Left lung (tissue), 4 donors: ENCODE measurements at regions not wholly inside any gene's neighbourhood (a gene's known extent, or its start where the extent isn't known, plus 50 kb on each side); places are given as distances from the start of the nearest gene placed in this dataset.
A peak's percentile ranks its signal among the peaks of the same experiment; 100 is the strongest.
"Not testable (repeated sequence)": the region's sequence is repeated elsewhere in the genome, so short reads cannot be mapped to it uniquely, and the experiment has no call there.

Experiments
- ATAC-seq: fragments of 200-7000 bp; cut with Tn5 transposase; one replicate; pipeline ENCODE4 v1.9.1; 2020; ENCODE audit warnings: moderate library complexity
- DNase-seq, 4 donors: peaks; one replicate each; pipeline ENCODE4 v3.0.0-alpha.2; 2013 to 2020
- H3K27ac ChIP-seq, 2 donors: fragments of 200-600 bp; sonication (generic) in 1 of 2; one replicate each; pipeline versions ENCODE4 v1.5.0 to v1.8.0; 2020 to 2021
- H3K27me3 ChIP-seq, 2 donors: fragments of 200-600 bp; sonication (generic) in 1 of 2; one replicate each; pipeline versions ENCODE4 v1.5.0 to v1.8.0; 2020 to 2021
- H3K36me3 ChIP-seq, 2 donors: fragments of 200-600 bp; sonication (generic) in 1 of 2; one replicate each; pipeline versions ENCODE4 v1.5.0 to v1.8.0; 2020 to 2021
- H3K4me1 ChIP-seq, 2 donors: fragments of 200-600 bp; one replicate each; pipeline ENCODE4 v1.8.0; 2021
- H3K4me3 ChIP-seq, 2 donors: fragments of 200-600 bp; sonication (generic) in 1 of 2; one replicate each; pipeline versions ENCODE4 v1.5.0 to v1.8.0; 2020 to 2021; ENCODE audit warnings: mild to moderate bottlenecking in 1 of 2
- H3K9me3 ChIP-seq, 2 donors: fragments of 200-600 bp; sonication (generic) in 1 of 2; one replicate each; pipeline versions ENCODE4 v1.5.0 to v1.8.0; 2020 to 2021
- CTCF ChIP-seq, 2 donors: fragments of 200-600 bp; sonication (generic) in 1 of 2; IDR thresholded peaks; one replicate each; pipeline versions ENCODE4 v1.5.0 to v1.8.0; 2021; ENCODE audit warnings: antibody characterized with exemption in 2 of 2
- intact Hi-C, 2 donors: fragments of 100-400 bp; cut with DNase I; formaldehyde crosslinking; loops; one replicate each; pipeline versions ENCODE4 v1.11.2 to v1.14.2; 2022
- donor health status: DM: no; HTN: yes; CAD: no.
- donor health status: DM: no; HTN: no; CAD: no.

GRCh38 chr9:97771641-97772040, 74.5 kb upstream of the XPA start:
- intact Hi-C loops, result no loop called here

DNA sequence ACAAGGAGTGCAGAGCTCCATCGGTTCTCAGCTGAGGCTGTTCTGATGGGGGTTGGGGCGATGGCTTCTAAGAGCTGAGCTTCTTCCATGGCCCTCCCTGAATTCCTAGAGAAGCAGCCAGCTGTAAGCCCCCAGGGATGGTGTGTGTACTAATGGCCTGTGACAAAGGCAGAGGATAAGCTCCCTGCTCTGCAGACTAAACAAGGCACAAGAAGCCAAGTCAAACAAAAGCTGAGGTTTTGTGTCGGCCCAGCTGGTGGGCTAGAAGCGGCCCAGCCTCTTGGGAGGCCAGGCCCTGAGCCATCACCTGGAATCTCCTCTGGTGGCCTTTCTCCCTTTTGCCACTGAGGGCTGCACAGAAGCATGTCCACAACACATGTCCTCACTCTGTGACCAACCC, 75.0 kb upstream of the XPA start:
- no peak for TF ChIP-seq CTCF (IDR thresholded peaks at IDR 0.05)
- no peaks in the 10 kb centered on the region for H3K4me1 ChIP-seq
- no peak overlapping the region for H3K4me3 ChIP-seq
- peaks cover 0 to 21% of the 10 kb centered on the region in 2 donors for H3K27me3 ChIP-seq
- no peaks in the 10 kb centered on the region for H3K36me3 ChIP-seq
- DNase-seq, result no peak
- no peaks in the 10 kb centered on the region for H3K9me3 ChIP-seq
- intact Hi-C loops, result no loop called here
- H3K27ac ChIP-seq, result no peak overlapping the region
- ATAC-seq, result no peak

More at GRCh38 chr9:97771641-97772040, 74.5 kb upstream of the XPA start:
- Histone ChIP-seq H3K9me3 (no peaks in the 10 kb centered on the region), H3K27ac (no peak overlapping the region), H3K4me1 (no peaks in the 10 kb centered on the region), H3K27me3 (peaks cover 0 to 21% of the 10 kb centered on the region in 2 donors), H3K36me3 (no peaks in the 10 kb centered on the region), H3K4me3 (no peak overlapping the region)
- no peak for ATAC-seq
- DNase-seq, result no peak
- TF ChIP-seq CTCF (IDR thresholded peaks at IDR 0.05), result no peak

GRCh38 chr9:97773091-97773490, 76.0 kb upstream of the XPA start:
- no peaks in the 10 kb centered on the region for H3K36me3 ChIP-seq
- no peak for TF ChIP-seq CTCF (IDR thresholded peaks at IDR 0.05)
- ATAC-seq (no peak), DNase-seq (no peak)
- H3K4me1 ChIP-seq, result no peaks in the 10 kb centered on the region
- H3K27me3 ChIP-seq, result peaks cover 0 to 21% of the 10 kb centered on the region in 2 donors
- H3K27ac ChIP-seq, result no peak overlapping the region
- peaks cover 0 to under 1% of the 10 kb centered on the region in 2 donors for H3K9me3 ChIP-seq
- intact Hi-C loops, result no loop called here
- no peak overlapping the region for H3K4me3 ChIP-seq

DNA sequence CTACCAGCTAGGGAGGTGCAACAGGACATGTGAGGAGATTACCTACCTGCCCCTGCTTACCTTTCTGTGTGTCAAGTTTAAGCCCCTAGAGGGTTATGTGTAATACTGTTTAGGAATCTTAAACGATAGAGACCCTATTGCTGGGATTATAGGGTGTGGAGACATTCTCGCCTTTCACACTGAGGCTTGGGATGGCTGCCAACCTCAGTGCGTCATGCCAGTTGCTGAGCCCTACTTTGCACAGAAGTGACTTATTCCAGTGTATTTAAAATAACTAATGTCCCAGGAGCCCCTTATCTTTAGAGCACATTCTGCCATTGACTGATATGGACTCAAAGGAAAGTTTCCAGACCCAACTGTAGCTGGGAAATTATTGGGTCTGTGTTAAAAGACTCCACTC, 76.6 kb upstream of the XPA start:
- no peaks in the 10 kb centered on the region for H3K4me1 ChIP-seq

DNA sequence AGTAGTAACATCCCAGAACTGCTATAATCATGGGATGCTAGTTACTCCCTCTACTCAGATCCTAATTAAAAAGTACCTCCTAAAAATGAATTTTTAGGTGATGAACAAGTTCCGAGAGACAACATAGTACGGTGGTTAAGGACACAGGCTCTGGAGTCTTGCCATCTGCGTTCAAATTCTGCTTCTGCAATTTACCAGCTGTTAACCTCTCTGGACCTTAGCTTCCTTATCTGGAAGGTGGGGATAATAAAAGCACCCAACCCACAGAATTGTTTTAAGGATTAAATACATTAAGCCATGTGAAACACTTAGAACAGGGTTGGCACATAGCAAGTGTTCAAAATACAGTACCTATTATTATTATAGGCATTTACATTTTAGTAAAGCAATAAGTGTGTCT, 77.5 kb upstream of the XPA start:
- Histone ChIP-seq H3K36me3 (no peaks in the 10 kb centered on the region), H3K4me1 (no peaks in the 10 kb centered on the region), H3K27ac (no peak overlapping the region), H3K27me3 (peaks cover 0 to 21% of the 10 kb centered on the region in 2 donors), H3K4me3 (no peak overlapping the region), H3K9me3 (peaks cover 4 to 15% of the 10 kb centered on the region in 2 donors)
- ATAC-seq (no peak), DNase-seq (no peak)
- TF ChIP-seq CTCF (IDR thresholded peaks at IDR 0.05), result no peak
- intact Hi-C loops, result no loop called here

More for the DNA sequence above, 76.6 kb upstream of the XPA start:
- ATAC-seq, result no peak
- peaks cover 4 to 7% of the 10 kb centered on the region in 2 donors for H3K9me3 ChIP-seq
- DNase-seq, result peak in 1 of 4 donors; percentile 6
- intact Hi-C loops, result no loop called here
- TF ChIP-seq CTCF (IDR thresholded peaks at IDR 0.05), result no peak
- no peaks in the 10 kb centered on the region for H3K36me3 ChIP-seq
- no peak overlapping the region for H3K4me3 ChIP-seq
- peaks cover 0 to 21% of the 10 kb centered on the region in 2 donors for H3K27me3 ChIP-seq
- no peak overlapping the region for H3K27ac ChIP-seq

DNA sequence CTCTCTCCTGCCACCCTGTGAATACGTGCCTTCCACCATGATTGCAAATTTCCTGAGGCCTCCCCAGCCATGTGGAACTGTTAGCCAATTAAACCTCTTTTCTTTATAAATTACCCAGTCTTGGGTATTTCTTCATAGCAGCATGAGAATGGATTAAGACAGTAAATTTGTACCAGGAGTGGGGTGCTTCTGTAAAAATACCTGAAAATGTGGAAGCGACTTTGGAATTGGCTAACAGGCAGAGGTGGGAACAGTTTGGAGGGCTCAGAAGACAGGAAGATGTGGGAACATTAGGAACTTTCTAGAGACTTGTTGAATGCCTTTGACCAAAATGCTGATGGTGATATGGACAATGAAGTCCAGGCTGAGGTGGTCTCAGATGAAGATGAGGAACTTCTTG, 74.3 kb upstream of the FOXE1 start:
- intact Hi-C loops, DNase-seq: not testable (repeated sequence)
- peaks cover 0 to 16% of the 10 kb centered on the region in 2 donors for H3K27me3 ChIP-seq

More for the DNA sequence above, 74.3 kb upstream of the FOXE1 start:
- H3K27ac ChIP-seq, H3K4me1 ChIP-seq, ATAC-seq, H3K4me3 ChIP-seq, H3K36me3 ChIP-seq: not testable (repeated sequence)
- peaks cover 4 to 20% of the 10 kb centered on the region in 2 donors for H3K9me3 ChIP-seq
